ENCODE measurements at regions not wholly inside any gene's neighbourhood (a gene's known extent, or its start where the extent isn't known, plus 50 kb on each side); places are given as distances from the start of the nearest gene placed in this dataset.

DNA sequence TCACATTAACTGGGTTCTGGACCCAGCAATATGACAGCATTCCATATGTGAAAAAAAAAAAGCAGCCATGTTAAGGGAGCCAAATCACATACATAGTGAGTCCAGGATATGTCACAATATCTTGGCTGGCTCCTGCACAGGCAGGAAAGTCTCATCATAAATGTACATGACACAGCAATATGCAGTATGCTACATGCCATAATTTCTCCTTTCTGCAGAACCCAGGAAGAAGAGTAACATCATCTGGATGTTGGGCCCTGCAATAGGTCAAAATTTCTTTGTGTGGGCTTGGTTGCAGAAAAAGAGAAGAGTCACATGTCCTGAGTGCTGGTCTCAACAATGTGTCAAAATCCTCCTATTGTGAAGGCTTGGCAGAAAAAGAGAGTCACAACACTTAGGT lies 902.8 kb upstream of the AMELY start:
- no peak for TF ChIP-seq CTCF (conservative IDR thresholded peaks at IDR 0.05)
- H3K4me1 Mint-ChIP-seq = no peaks in the 10 kb centered on the region
- no peak overlapping the region for H3K4me3 Mint-ChIP-seq
- no peaks in the 10 kb centered on the region for H3K36me3 Mint-ChIP-seq (ENCODE audit: low read depth)
- Histone ChIP-seq H3K4me3 (ENCODE audit: low read length) (no peak overlapping the region), H3K36me3 (ENCODE audit: control insufficient read depth, insufficient read depth, low read length) (no peaks in the 10 kb centered on the region), H3K4me1 (ENCODE audit: control insufficient read depth, insufficient read depth, low read length) (no peaks in the 10 kb centered on the region), H3K9me3 (ENCODE audit: control insufficient read depth, low read length) (no peaks in the 10 kb centered on the region), H3K27ac (ENCODE audit: low read depth, low read length) (no peak overlapping the region), H3K27me3 (ENCODE audit: control insufficient read depth, insufficient read depth, low read length, poor library complexity, severe bottlenecking) (no peaks in the 10 kb centered on the region), H3K9ac (ENCODE audit: extremely low read depth, low read length, poor library complexity, severe bottlenecking) (no peak overlapping the region)
- no peak overlapping the region for H3K27ac Mint-ChIP-seq
- no peaks in the 10 kb centered on the region for H3K9me3 Mint-ChIP-seq
- DNase-seq = no peak
- H3K27me3 Mint-ChIP-seq (ENCODE audit: insufficient read depth) = no peaks in the 10 kb centered on the region

DNA sequence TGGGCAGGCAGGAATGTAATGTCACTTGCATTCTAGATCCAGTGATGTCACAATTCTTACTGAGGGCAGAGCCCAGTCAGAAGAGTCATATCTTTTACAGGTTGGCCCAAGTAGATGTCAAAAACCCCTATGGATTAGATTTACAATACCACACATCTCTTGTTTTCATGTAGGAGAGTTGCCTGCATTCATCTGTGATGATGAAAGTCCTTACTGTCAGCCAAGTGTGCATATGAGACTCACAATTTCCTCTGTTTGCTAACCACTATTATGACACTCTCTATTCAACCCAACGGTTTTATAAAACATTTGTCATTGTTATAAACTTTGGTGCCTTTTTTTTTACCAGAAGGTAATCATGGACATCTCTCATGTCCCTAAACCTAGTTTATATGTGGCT lies 898.8 kb upstream of the AMELY start:
- H3K4me1 ChIP-seq (ENCODE audit: control insufficient read depth, insufficient read depth, low read length) = no peaks in the 10 kb centered on the region
- WGBS, 2 experiments (ENCODE audit: insufficient coverage in 1 of 2, insufficient read length in 1 of 2) = 100% methylated on average over 1 of the region's 1 CpG; no CpG with 5 or more reads in 1 of the 2 experiments
- no peaks in the 10 kb centered on the region for H3K27me3 Mint-ChIP-seq (ENCODE audit: insufficient read depth)
- no peak overlapping the region for H3K9ac ChIP-seq (ENCODE audit: extremely low read depth, low read length, poor library complexity, severe bottlenecking)
- H3K9me3 Mint-ChIP-seq = no peaks in the 10 kb centered on the region
- H3K9me3 ChIP-seq (ENCODE audit: control insufficient read depth, low read length) = no peaks in the 10 kb centered on the region
- no peak overlapping the region for H3K4me3 Mint-ChIP-seq
- H3K27me3 ChIP-seq (ENCODE audit: control insufficient read depth, insufficient read depth, low read length, poor library complexity, severe bottlenecking) = no peaks in the 10 kb centered on the region
- no peaks in the 10 kb centered on the region for H3K4me1 Mint-ChIP-seq
- H3K27ac Mint-ChIP-seq = no peak overlapping the region
- H3K36me3 Mint-ChIP-seq (ENCODE audit: low read depth) = no peaks in the 10 kb centered on the region
- H3K36me3 ChIP-seq (ENCODE audit: control insufficient read depth, insufficient read depth, low read length) = no peaks in the 10 kb centered on the region
- no peak for DNase-seq
- H3K4me3 ChIP-seq (ENCODE audit: low read length) = no peak overlapping the region
- no peak overlapping the region for H3K27ac ChIP-seq (ENCODE audit: low read depth, low read length)
- TF ChIP-seq CTCF (conservative IDR thresholded peaks at IDR 0.05) = no peak

DNA sequence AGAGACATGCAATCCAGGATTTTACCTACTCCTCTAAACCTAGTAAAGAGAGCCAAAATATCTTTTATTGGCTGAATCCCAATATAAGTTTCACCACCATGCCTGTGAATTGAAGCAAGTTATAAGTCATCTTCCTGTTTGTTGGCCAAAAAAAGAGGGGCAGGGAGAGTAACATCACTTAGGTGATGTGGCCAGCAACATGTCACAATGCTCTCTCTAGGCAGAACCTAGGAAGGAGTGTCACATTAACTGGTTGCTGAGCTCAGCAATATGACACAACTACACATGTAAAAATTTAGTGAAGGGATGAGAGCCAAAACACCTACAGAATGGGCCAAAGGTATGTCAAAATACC lies 895.9 kb upstream of the AMELY start:
- TF ChIP-seq CTCF (conservative IDR thresholded peaks at IDR 0.05) = no peak
- H3K27me3 Mint-ChIP-seq (ENCODE audit: insufficient read depth) = no peaks in the 10 kb centered on the region
- no peak overlapping the region for H3K27ac Mint-ChIP-seq
- no peak for DNase-seq
- H3K36me3 ChIP-seq (ENCODE audit: control insufficient read depth, insufficient read depth, low read length) = no peaks in the 10 kb centered on the region
- no peak overlapping the region for H3K27ac ChIP-seq (ENCODE audit: low read depth, low read length)
- no peaks in the 10 kb centered on the region for H3K4me1 ChIP-seq (ENCODE audit: control insufficient read depth, insufficient read depth, low read length)
- no peaks in the 10 kb centered on the region for H3K27me3 ChIP-seq (ENCODE audit: control insufficient read depth, insufficient read depth, low read length, poor library complexity, severe bottlenecking)
- no peaks in the 10 kb centered on the region for H3K9me3 ChIP-seq (ENCODE audit: control insufficient read depth, low read length)
- H3K9me3 Mint-ChIP-seq = no peaks in the 10 kb centered on the region
- H3K4me3 Mint-ChIP-seq = no peak overlapping the region
- H3K36me3 Mint-ChIP-seq (ENCODE audit: low read depth) = no peaks in the 10 kb centered on the region
- no peaks in the 10 kb centered on the region for H3K4me1 Mint-ChIP-seq
- no peak overlapping the region for H3K9ac ChIP-seq (ENCODE audit: extremely low read depth, low read length, poor library complexity, severe bottlenecking)
- H3K4me3 ChIP-seq (ENCODE audit: low read length) = no peak overlapping the region
